BJ (cell line): ENCODE measurements at regions not wholly inside any gene's neighbourhood (a gene's known extent, or its start where the extent isn't known, plus 50 kb on each side); places are given as distances from the start of the nearest gene placed in this dataset.

Source experiments
- CTCF ChIA-PET: fragments of 350-600 bp; formaldehyde crosslinking; extraction: SDS; loops from one replicate; lab custom pipeline; 2021; ENCODE audit warnings: antibody characterized with exemption, inconsistent platforms; lab: Yijun Ruan, JAX
- POLR2A ChIA-PET: fragments of 300-600 bp; sonication (Branson Sonifier 250); formaldehyde crosslinking; extraction: SDS; loops from one replicate; lab custom pipeline; 2021; ENCODE audit warnings: antibody characterized with exemption; lab: Charles Lee
- DNase-seq: peaks from one replicate; pipeline ENCODE4 v3.0.0-alpha.2; 2011; ENCODE audit warnings: low read depth
- H3K27me3 ChIP-seq: 2 replicates; pipeline ENCODE4 v1.6.0; 2011; ENCODE audit warnings: low read length; ENCODE audit not compliant: control insufficient read depth, insufficient read depth
- H3K36me3 ChIP-seq: 2 replicates; pipeline ENCODE4 v1.5.1; 2011; ENCODE audit warnings: low read length; ENCODE audit not compliant: control insufficient read depth, insufficient read depth
- H3K4me3 ChIP-seq: 2 replicates; pipeline ENCODE4 v1.5.1; 2011; ENCODE audit warnings: low read depth, mild to moderate bottlenecking, control low read depth, low read length
- TF ChIP-seq, protein P1 (sequence below): IDR thresholded peaks from 2 replicates; pipeline ENCODE4 v1.5.1; 2011; ENCODE audit warnings: low read depth, mild to moderate bottlenecking, control low read depth, inconsistent platforms, low read length, moderate library complexity; ENCODE audit not compliant: insufficient read depth

DNA sequence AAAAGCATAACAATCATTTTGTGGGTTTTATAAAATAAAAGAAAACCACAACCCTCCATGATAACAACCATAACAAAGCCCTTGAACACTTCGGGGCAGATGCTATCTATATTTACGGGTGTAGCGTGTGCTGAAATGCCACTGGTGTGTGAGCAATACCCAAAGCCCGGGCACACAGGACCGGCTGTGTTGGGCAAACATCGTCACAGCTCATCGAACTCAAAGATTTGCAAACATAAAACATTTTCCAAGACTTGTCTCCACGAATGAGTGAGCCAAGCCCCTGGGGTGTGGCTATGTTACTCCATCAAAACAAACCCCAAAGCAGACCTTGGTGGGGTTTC, 290.2 kb downstream of the LPIN1 start:
- DNase-seq, result no peak
- Histone ChIP-seq H3K27me3 (no peaks in the 10 kb centered on the region), H3K36me3 (no peaks in the 10 kb centered on the region), H3K4me3 (no peak overlapping the region)
- ChIA-PET POLR2A (no interaction called here), CTCF (interaction anchor here (1.2 kb wide), 2 partner anchors 9 to 16 kb away, joined by 3 to 4 read pairs; no protein-coding TSS in a partner anchor)
- TF ChIP-seq, protein P1, sequence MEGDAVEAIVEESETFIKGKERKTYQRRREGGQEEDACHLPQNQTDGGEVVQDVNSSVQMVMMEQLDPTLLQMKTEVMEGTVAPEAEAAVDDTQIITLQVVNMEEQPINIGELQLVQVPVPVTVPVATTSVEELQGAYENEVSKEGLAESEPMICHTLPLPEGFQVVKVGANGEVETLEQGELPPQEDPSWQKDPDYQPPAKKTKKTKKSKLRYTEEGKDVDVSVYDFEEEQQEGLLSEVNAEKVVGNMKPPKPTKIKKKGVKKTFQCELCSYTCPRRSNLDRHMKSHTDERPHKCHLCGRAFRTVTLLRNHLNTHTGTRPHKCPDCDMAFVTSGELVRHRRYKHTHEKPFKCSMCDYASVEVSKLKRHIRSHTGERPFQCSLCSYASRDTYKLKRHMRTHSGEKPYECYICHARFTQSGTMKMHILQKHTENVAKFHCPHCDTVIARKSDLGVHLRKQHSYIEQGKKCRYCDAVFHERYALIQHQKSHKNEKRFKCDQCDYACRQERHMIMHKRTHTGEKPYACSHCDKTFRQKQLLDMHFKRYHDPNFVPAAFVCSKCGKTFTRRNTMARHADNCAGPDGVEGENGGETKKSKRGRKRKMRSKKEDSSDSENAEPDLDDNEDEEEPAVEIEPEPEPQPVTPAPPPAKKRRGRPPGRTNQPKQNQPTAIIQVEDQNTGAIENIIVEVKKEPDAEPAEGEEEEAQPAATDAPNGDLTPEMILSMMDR, result no peak

DNA sequence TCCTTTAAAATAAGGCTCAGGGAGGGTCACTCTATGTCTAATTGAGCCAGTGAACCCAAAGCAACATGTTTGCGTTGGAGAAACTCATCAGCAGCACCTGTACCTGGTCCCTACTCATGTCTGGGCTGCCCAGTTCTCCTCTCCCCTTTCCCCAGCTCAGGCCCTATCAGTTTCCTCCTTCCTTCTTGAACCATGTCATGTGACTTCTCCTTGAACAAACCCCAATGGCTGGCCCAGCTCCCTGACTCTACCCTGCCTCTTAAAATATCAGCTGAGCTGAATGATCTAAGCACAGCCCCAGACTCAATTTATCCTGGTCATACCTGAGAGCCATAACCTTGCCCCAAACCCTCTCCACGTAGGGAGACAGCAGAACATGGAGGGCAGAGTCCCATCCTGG, 290.9 kb downstream of the LPIN1 start:
- DNase-seq, result no peak
- ChIA-PET POLR2A (no interaction called here), CTCF (interaction anchor here (1.2 kb wide), 1 partner anchor 15 kb away, joined by 3 read pairs; no protein-coding TSS in a partner anchor)
- Histone ChIP-seq H3K4me3 (no peak overlapping the region), H3K36me3 (no peaks in the 10 kb centered on the region), H3K27me3 (no peaks in the 10 kb centered on the region)
- TF ChIP-seq, protein P1, result no peak

DNA sequence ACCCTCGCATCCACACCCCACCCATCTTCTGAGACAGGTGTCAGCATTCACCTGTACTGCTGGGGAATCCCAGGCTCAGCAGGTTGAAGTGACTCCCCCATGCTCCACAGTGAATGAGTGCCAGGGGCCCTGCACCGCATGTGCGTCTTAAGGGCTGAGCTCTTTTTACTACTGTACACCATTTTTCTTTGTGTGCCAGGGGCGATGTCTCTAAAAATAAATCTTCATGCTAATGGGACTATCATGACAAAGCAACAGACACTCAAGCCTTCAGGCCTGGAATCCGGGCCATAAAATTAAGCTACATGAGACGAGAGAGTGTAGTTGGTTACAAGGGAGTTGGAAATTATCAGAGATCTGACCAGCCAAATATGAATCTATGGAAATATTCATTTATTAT, 294.8 kb downstream of the LPIN1 start:
- CTCF ChIA-PET, result no interaction called here
- Histone ChIP-seq H3K36me3 (no peaks in the 10 kb centered on the region), H3K27me3 (no peaks in the 10 kb centered on the region), H3K4me3 (no peak overlapping the region)
- POLR2A ChIA-PET, result no interaction called here
- TF ChIP-seq, protein P1, result no peak
- DNase-seq, result no peak

DNA sequence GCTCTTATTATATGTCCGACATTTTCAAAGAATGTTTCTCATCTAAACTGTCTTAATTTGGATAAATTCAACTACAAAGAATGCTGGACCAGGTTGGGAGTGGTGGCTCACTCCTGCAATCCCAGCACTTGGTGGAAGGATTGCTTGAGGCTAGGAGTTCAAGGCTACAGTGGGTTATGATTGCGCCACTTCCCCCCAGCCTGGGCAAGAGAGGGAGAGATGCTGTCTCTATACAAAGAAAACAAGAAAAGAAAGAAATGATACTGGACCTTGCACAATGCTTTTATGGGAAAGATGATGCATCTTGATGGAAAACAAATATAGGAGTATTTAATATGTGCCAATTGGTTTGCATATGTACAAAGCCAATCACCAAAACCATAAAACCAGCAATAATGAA, 296.7 kb downstream of the LPIN1 start:
- H3K27me3 ChIP-seq, result no peaks in the 10 kb centered on the region
- no peak for DNase-seq
- CTCF ChIA-PET, result interaction anchor here (0.6 kb wide), 1 partner anchor 78 kb away, joined by 4 read pairs; no protein-coding TSS in a partner anchor

DNA sequence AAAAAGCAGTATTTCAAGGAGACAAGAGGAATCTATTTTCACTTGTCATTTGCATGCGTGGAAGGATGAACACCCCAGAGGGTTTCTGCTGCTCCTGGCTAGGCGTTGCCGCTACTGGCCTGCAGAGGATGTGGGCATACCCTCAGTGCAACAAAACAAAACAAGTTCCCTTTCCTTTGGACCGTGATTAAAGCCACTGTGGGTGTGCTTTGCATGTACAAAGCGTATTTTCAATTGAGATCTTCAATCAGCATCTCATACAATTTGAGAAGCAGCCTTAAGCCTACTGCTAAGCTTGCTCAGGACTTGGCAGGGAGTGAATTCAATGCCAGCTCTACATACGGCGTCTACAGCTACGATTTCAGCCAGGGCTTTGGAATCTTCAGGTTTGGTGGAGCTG, 298.4 kb downstream of the LPIN1 start:
- TF ChIP-seq, protein P1, result no peak
- ChIA-PET CTCF (interaction anchor here (1.1 to 1.6 kb wide), 2 partner anchors 9 to 11 kb away, joined by 3 to 4 read pairs; no protein-coding TSS in a partner anchor), POLR2A (no interaction called here)
- DNase-seq, result no peak
- no peaks in the 10 kb centered on the region for H3K36me3 ChIP-seq
- no peak overlapping the region for H3K4me3 ChIP-seq
- no peaks in the 10 kb centered on the region for H3K27me3 ChIP-seq

More for the DNA sequence above, 296.7 kb downstream of the LPIN1 start:
- TF ChIP-seq, protein P1, result no peak
- Histone ChIP-seq H3K36me3 (no peaks in the 10 kb centered on the region), H3K4me3 (no peak overlapping the region)
- POLR2A ChIA-PET, result interaction anchor here (1.2 kb wide), 1 partner anchor 10 kb away, joined by 5 read pairs; no protein-coding TSS in a partner anchor
